Esophagus mucosa (tissue), 1 donor: ENCODE measurements at regions not wholly inside any gene's neighbourhood (a gene's known extent, or its start where the extent isn't known, plus 50 kb on each side); places are given as distances from the start of the nearest gene placed in this dataset.

Source experiments
- ATAC-seq: fragments of 200-7000 bp; cut with Tn5 transposase; one replicate; pipeline ENCODE4 v1.9.1; 2020
- donor health status: DM: yes; HTN: yes; CAD: no.

DNA sequence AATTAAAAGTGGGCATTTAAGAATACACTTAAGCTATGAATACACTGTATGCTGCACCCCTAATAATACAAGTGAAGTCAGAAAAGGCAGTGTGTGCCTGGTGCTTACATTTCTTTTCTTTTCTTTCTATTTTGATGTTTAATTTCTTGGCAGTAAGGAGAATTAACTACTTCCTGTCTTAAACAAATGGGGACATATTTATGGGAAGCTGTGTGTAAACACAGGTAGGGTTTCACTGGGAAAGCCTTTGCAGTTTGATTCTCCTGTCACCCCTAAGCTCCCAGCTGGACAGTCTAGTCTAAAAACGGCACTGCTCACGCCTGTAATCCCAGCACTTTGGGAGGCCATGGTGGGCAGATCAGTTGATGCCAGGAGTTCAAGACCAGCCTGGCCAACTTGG is 146.0 kb downstream of the MIS18A start:
- no peak for ATAC-seq

DNA sequence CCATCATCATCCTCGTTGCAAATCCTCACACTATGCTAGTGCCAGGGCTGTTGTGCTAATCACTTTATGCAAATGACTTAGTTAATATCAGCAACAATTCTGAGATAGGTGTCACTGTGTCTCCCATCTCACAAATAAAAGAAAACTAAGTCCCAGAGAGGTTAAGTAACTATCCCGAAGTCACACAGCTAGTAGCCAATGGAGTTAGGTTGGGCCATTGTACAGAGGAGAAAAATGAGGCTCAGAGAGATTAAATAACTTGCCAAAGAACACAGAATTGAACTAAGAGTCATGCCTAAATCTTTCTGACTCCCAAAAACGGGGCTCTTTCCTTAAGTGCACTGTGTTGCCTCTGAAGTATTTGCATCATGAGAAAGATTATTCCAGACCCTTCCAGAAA is 146.4 kb downstream of the MIS18A start:
- ATAC-seq, result no peak

DNA sequence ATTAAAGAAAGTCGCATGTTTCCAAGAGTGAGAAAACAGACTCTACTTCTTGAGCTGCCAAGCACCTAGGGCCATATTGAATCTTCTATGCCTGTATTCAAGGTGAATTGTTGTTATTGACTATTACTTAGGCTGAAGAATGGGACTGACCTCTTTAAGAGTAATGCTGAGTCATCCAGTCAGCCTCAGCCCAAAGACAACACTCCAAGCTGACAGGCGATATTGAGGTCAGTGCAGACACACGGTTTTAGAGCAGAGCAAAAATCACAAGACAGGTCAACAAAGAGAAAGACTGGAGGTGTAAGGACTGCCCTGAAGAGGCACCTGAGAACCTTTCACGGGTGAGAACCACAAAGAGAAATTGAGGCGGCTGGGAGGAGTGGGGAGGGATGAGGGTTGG is 146.9 kb downstream of the MIS18A start:
- no peak for ATAC-seq

DNA sequence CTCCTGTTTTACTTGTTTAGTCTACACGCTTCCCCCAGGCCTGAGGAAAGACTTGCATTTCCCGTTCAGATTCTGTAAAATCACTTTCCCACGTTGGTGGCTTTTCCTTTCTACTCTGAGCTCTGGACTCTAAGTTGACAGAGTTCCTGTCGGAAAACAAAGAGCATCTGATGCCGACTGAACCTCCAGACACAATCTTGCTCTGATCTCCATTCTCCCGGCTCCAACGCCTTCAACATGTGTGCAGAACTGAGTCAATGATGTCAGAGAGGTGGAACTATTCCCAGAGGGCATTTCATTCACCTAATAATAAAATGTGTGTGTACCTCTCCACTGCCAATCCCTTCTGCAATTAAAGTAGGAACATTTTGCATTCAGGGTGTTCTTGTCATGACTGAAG is 147.7 kb downstream of the MIS18A start:
- no peak for ATAC-seq

DNA sequence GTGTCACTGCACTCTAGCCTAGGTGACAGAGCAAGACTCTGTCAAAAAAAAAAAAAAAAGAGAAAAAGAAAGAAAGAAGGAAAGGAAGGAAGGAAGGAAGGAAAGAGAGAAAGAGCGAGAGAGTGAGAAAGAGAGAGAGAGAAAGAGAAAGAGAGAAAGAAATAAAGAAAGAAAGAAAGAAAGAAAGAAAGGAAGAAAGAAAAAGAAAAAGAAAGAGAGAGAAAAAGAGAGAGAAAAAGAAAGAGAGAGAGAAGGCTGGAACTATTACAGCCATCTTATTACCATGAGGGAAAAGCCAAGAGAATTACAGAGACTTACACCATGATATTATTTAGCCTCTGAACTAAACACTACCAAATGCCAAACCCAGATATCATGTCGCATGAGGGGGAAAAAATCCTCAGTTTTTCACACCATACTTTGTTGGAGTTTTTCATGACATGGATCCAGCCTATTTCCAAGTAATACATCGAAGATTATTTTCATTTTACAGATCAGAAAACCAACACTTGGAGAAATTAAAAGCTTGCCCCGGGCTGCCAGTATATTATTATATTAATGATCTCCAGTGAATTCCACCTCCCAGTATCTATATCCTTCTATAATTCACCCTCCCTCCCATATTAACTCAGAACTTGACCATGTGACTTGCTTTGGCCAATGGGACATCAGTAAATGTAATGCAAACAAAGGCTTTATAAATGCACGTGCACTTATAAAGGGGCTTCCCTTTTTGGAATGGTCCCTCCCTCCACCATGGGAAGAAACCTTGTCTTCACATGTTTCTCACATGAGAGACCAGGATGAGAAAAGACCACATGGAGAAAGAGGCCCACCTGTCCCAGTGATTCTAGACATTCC is 148.6 kb downstream of the MIS18A start:
- ATAC-seq, result no peak

DNA sequence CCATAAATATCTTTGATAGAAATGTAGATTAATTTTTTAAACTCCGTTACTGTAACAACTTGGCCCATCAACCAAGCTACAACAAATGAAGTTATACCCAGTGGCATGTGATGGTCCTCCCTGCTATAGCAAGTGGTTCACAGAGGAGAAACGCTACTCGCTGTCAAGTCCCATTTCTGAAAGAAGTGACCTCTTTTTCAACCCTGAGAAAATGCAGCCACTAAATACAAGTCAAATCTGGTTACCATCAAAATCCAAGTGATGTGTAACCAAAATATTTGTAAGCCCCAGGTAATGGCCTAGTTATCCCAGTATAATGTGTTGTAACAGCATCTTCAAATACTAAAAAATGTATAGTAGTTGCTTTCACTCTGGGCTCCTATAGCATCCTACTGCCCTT is 151.8 kb downstream of the MIS18A start:
- ATAC-seq, result no peak

DNA sequence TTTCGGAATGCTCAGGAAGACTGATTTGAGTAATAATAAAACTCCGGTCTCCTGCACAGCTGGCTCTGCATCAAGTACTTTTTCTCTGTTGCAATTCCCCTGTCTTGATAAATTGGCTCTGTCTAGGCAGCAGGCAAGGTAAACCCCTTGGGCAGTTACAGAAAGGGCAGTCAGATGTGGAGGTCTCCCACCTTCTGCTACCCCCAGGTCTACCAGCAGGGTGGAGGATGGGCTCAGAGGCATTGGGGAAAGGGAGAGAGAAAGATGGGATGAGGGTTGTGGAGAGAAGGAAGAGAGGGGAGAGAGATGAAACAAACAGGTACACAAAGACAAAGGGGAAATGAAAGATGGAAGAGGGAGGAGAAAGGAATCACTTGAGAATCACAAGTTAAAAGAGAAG is 156.8 kb downstream of the MIS18A start:
- no peak for ATAC-seq

DNA sequence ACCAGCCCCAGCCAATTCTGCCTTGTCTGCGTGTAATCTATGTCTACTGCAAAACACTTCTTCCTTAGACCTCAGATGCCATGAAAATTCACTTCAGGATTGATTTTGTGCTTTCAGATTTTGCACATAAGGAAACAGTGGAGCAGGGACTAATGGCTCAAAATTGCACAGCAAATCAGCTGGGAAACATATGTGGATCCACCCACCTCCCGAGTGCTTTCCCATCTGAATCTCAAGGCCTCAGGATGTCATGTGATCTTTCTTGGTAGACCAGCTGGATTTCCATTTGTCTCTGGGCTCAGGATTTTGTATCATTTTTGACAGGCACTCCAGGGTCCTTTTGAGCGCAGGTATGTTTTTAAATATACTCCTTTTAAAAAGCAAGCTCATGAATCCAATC is 158.6 kb downstream of the MIS18A start:
- ATAC-seq, result no peak

DNA sequence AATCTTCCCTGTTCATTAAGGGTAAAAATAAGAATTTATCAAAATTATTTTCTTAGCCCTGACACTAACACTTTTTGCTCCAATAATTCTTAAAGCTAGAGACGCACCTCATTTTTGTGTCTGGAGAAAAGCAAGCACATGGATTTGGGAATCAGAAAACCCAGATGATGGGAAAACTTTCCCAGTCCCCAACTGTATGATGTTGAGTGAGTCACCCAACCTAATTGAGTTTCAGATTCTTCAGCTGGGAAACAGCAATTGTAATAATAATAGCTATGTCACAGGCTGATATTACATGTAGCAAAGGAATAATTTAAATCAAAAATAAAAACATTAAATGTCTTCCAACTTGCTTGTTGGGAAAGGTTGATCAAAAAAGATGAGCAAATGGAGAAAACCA is 159.0 kb downstream of the MIS18A start:
- ATAC-seq, result no peak

DNA sequence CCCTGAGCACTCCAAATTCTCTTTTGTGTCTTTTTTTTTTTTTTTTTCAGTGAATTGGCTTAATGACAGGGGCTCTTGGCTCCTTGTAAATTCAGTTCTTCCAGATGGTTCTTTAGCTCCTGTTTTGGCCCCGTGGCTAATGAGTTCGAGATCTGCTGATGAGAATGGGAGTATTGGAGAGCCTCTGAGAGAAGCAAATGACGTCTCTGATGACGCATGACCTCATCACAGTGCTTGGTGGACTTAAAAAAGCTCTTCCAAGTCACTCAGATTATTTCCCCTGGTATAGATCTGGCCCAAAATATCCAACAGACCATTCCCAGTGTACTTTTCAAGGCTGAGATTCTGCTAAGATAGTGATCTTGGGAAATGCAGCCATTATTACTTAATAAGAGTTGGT is 159.5 kb downstream of the MIS18A start:
- ATAC-seq, result no peak

DNA sequence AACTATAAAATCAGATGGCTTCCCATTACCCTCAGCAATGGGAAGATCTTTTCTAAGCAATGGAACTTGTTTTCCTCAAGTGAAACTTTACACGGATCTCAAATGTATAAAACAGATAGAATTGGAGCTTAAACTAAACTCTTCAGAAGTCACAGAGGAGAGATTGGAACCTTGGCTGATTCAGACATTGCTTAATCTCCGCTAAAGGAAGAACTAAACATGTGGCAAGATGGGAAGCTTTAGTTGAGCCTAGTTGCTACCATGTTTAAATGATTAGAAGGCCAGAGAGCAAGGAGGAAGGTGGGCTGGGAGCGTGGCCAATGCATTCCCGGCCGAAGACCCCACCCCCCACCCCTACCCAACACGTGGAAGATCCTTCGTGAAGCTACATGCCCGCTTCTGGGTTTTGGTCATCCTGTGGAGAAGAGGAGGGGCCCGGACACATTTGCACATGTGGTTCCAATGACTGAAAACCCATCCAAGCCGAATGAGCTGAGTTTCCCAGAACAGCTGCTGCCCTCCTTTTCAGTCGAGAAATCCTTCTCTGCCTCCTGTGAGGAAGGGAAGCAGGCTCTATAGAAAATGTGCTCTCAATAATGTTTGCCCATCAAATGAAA is 164.3 kb downstream of the MIS18A start:
- ATAC-seq, result no peak

DNA sequence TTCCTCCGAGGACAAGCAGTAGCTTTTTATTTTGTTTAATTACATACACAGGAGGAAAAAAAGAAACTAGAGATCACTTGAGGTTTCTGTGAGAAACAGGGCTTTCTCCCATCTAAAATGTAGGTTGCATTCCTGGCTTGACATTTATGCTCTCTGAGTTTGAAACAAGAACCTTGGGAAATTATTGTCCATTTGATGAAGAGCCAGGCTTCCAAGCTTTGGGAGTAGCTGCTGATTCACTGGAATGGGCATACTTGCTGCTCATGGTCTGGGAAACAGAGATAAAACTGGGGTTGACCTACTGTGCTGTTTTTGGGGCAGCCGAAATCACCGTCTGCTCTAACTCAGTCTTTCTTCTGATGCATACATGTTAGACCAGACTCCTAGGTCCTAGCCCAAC is 165.4 kb downstream of the MIS18A start:
- ATAC-seq, result no peak

DNA sequence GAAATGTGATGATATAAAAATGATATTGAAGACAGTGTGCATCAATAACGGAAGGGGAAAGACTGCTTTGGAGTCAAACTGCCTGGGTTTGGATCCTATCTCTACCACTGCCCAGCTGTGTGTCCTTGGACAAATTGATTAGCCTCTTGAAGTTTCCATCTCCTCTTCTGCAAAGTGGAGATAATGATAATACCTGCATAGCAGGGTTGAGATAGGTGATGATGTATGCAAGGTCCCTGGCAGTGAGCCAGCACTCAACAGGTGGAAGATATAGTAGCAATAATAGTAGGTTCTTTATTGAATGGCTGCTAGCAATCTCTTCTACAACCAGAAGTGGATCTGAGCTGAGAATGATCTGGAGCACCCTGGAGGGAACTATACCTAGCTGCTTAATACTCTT is 166.7 kb downstream of the MIS18A start:
- ATAC-seq, result no peak

DNA sequence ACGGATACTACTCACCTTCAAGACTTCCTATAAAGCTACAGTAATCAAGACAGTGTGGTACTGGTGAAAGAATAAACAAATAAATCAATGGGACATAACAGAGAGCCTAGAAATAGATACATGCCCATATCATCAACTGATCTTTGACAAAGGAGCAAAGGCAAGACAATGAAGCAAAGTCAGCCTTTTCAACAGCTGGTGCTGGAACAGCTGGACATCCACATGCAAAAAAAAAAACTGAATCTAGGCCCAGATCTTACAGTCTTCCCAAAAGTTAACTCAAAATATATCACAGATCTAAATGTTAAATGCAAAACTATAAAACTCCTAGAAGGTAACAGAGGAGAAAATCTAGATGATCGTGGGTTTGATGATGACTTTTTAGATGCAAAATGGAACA is 170.3 kb downstream of the MIS18A start:
- no peak for ATAC-seq

DNA sequence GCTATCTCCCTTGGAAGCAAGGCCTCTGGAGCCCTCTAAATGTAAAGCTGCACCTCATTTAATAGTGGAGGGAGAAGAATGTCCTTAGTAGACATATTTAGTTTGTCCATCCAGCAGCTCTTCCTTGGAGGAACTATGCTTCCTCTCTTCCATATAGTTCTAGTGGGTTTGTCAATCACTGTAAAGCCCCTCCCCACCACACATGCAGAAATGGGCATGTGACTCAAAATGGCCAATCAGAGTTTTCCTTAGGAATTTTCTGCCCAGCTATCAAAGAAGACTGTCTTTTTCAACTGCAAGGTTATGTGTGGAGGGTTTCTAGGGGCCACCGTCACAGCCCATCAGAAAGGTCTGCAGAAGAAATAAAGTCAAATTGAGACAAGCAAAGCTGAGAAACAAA is 175.5 kb downstream of the MIS18A start:
- no peak for ATAC-seq

DNA sequence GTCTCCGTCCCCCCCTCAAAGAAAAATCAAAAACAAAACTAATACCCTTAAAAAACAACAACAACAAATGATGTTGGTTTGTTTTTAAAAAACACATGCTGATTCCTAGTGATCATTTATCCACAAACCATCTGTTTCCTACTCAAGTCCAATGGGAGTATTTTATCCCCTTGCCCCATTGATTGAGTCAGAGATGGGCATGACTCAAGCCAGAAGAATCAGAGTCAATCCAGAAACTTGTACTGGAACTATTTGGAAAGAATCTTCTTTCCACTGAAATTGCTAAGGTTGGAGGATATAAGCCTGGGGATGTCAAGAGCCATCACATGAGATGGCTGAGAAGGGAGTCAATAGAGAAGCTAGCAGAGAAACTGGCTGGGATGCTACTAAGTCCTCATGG is 176.4 kb downstream of the MIS18A start:
- no peak for ATAC-seq

DNA sequence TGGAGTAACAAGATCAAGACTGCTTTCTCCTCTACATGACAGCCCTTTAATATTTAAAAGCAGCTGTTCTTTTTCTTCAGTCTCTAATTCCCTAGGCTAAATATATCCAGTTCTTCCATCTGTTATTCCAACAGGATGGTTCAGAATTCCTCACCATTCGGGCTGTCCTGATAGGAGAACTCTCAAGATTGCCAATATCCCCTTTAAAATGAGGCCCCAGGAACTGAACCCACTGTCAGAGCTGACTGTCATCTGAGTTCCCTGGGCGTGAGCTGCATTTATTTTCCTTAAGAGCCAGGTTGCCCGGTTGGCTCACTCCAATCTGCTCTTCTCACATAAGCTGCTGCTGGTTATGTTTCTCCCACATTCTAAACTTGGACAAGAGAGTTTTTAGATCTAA is 177.6 kb downstream of the MIS18A start:
- no peak for ATAC-seq

DNA sequence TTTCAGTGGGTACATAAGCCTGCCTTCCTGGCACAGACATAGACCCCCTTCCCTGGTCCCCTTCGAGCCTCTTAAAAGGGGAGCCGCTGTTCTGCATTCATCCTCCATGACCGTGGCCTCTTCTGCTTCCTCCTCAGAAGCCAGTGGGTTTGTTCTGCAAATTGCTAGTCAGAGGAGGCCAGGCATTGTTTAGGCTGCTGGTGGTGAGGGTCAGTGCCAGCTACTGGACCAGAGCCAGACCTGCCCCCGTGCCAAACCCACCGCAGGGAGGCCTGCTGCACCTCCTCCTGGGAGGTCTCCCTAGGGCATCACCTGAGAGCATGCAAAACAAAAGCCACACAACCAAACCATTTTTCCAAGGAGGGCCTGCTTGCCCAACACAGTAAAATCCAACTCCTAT is 178.4 kb downstream of the MIS18A start:
- ATAC-seq, result no peak

DNA sequence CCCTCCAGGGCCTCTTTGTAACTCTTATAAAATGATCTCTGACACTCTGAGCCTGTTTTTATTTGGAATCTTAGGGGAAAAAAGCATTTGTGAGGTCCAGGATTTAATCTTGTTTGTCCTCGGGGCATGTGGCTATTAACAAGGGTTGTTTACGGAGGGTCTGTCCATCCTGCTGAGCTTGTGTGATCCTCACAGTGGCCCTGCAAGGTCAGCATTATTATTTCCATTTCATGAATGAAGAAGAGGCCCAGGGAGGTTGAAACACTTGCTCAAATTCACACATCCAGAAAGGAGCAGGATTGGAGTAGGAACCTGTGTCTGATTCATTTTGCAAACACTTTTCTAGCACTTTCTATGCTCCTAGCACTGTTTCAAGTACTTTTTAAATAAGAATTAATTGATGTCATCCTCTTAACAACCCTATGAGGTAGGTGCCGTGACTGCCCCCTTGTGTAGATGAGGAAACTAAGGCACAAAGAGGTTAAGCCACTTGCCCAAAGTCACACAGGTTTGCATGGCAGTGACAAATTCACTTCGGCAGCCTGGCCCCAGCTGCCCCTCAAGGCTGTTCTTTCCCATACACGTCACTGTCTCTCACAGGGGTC is 178.9 kb downstream of the MIS18A start:
- ATAC-seq, result no peak

DNA sequence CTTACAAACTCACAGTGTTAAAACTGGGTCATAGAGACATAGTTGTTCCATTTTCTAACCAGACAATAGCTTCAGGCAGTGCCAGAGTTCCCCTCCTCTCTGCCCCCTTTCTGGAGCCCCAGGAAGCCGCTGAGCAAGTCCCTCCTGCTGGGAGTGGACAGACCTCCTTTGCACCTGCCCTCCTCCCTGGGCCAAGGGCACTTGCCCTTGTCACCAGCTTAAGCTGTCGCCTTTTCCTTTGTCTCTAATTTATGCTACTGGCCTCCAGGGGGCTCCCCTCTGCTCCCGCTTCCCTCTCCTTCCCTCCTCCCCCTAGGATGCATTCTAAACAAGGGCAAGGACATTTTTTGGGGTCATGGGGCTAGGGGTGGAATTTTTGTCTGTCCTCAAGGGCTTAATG is 182.4 kb downstream of the MIS18A start:
- no peak for ATAC-seq

DNA sequence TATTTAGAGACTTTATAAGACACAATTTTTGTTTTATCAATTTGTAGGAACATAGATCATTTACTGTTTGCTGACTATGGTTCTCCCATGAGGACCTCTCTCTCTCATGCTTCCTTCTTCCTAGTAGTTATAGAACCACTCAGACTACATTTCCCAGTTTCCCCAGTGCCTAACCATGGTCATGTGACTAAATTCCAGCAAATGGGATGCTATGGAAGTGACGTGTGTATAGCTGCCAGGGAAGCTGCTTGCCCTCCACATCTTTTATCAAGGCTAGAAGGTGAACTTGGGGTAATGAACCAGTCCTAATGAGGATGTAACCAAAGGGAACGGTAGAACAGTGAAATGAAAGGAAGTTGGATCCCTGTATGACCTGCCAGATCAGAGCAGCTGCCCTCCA is 184.0 kb downstream of the MIS18A start:
- ATAC-seq, result no peak

DNA sequence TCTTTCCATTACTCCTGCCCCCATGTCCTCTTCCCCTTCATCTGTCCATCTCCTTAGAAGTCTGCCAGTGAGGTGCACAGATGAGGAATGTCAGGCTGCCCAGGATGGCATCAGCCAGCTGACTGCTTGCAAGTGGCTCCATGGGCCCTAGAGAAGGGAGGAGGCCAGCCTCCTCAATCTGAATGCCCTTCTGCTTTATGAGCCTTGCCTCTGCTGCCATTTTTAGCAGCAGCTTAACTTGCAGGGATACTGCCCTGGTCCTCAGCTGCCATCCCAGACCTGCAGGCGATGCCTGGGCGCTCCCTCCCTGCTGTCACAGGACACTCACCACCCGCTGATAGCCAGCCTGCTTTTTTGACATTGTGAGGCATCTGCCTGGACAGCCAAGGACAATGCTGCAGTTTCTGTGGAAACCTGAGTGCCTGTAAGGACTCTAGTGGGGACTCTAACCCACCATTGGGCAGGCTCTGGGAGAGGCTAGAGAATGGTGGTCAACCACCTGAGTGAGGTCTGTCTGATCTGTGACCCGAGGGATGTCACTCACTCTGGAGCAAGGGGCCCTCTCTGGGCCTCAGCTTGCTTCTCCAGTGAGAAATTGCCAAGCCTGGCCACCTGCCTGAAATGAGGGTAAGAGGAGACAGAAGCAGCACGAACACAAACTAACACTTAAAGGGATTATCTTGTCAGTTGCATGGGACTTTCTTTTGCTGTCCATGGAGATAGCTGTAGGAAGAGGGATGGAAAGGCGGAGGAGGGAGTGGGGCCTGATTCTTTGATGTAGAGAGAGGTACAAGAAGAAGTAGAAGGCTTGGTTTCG is 185.0 kb downstream of the MIS18A start:
- ATAC-seq, result no peak

DNA sequence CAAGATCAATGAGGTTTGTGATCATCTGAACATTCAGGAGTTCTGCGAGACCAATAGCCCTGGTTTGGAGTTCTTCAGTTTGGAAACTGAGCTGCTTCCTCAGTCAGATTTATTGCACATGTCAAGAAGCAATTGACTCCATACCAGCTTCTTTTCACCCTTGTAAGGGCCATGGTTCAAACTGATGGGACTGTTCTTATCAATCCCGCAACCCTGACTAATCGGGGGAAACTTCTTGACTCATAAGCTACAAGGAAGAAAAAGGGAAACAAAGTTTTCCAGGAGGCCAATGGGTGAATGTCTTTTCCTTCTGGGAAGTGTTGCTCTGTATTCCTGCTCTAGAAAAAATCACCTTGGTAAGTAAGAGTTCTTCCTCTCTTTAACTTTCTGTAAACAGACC is 187.9 kb downstream of the MIS18A start:
- ATAC-seq, result no peak
